Panc1 (cell line): ENCODE measurements at regions not wholly inside any gene's neighbourhood (a gene's known extent, or its start where the extent isn't known, plus 50 kb on each side); places are given as distances from the start of the nearest gene placed in this dataset.

Experiments
- CTCF ChIP-seq: fragments of 450-650 bp; IDR thresholded peaks from 2 replicates; pipeline ENCODE4 v1.5.1; 2017; ENCODE audit warnings: mild to moderate bottlenecking
- POLR2AphosphoS5 ChIP-seq: IDR thresholded peaks from 2 replicates; pipeline ENCODE4 v1.6.1; 2012; ENCODE audit warnings: mild to moderate bottlenecking, low read depth, low read length, moderate library complexity

GRCh38 chr3:26191556-26191955, 401.7 kb downstream of the OXSM start:
- no peak for TF ChIP-seq POLR2AphosphoS5
- TF ChIP-seq CTCF, result no peak
